ENCODE measurements at regions not wholly inside any gene's neighbourhood (a gene's known extent, or its start where the extent isn't known, plus 50 kb on each side); places are given as distances from the start of the nearest gene placed in this dataset.

- no peak overlapping the region for H3K4me3 Mint-ChIP-seq
- no peaks in the 10 kb centered on the region for H3K36me3 Mint-ChIP-seq
- DNase-seq, result no peak
- H3K4me1 Mint-ChIP-seq, result no peaks in the 10 kb centered on the region
- H3K27me3 Mint-ChIP-seq, result peaks cover 28% of the 10 kb centered on the region
- CTCF ChIA-PET, result no interaction called here
- H3K27ac Mint-ChIP-seq, result no peak overlapping the region
- no peaks in the 10 kb centered on the region for H3K9me3 Mint-ChIP-seq
Measured at GRCh38 chr15:69939513-69940440, 157.9 kb downstream of the TLE3 start.

- Mint-ChIP-seq H3K27ac (no peak overlapping the region), H3K9me3 (no peaks in the 10 kb centered on the region), H3K4me3 (no peak overlapping the region), H3K4me1 (no peaks in the 10 kb centered on the region), H3K27me3 (peaks cover 19% of the 10 kb centered on the region), H3K36me3 (no peaks in the 10 kb centered on the region)
- DNase-seq, result no peak
- CTCF ChIA-PET, result no interaction called here
Measured at GRCh38 chr15:69940441-69941300, 157.0 kb downstream of the TLE3 start.

GRCh38 chr15:69941301-69941605, 156.5 kb downstream of the TLE3 start:
- H3K36me3 Mint-ChIP-seq, result no peaks in the 10 kb centered on the region
- CTCF ChIA-PET, result no interaction called here
- no peak for DNase-seq

GRCh38 chr15:69941706-69942495, 155.8 kb downstream of the TLE3 start:
- H3K4me3 Mint-ChIP-seq, result no peak overlapping the region
- no peaks in the 10 kb centered on the region for H3K36me3 Mint-ChIP-seq
- no peaks in the 10 kb centered on the region for H3K4me1 Mint-ChIP-seq
- DNase-seq, result no peak
- no peaks in the 10 kb centered on the region for H3K9me3 Mint-ChIP-seq
- no peak overlapping the region for H3K27ac Mint-ChIP-seq
- H3K27me3 Mint-ChIP-seq, result peaks cover 18% of the 10 kb centered on the region
- CTCF ChIA-PET, result no interaction called here

More at GRCh38 chr15:69941301-69941605, 156.5 kb downstream of the TLE3 start:
- no peak overlapping the region for H3K4me3 Mint-ChIP-seq
- peaks cover 18% of the 10 kb centered on the region for H3K27me3 Mint-ChIP-seq
- no peaks in the 10 kb centered on the region for H3K9me3 Mint-ChIP-seq
- H3K4me1 Mint-ChIP-seq, result no peaks in the 10 kb centered on the region
- no peak overlapping the region for H3K27ac Mint-ChIP-seq

GRCh38 chr15:69943637-69944036, 154.1 kb downstream of the TLE3 start:
- Mint-ChIP-seq H3K36me3 (no peaks in the 10 kb centered on the region), H3K27ac (no peak overlapping the region), H3K4me3 (no peak overlapping the region), H3K27me3 (peaks cover 18% of the 10 kb centered on the region), H3K9me3 (no peaks in the 10 kb centered on the region), H3K4me1 (no peaks in the 10 kb centered on the region)
- CTCF ChIA-PET, result no interaction called here
- DNase-seq, result no peak

- peaks cover 11% of the 10 kb centered on the region for H3K27me3 Mint-ChIP-seq
- no peaks in the 10 kb centered on the region for H3K9me3 Mint-ChIP-seq
- no peaks in the 10 kb centered on the region for H3K36me3 Mint-ChIP-seq
- no peak overlapping the region for H3K4me3 Mint-ChIP-seq
- no peak overlapping the region for H3K27ac Mint-ChIP-seq
- CTCF ChIA-PET, result no interaction called here
- DNase-seq, result no peak
- no peaks in the 10 kb centered on the region for H3K4me1 Mint-ChIP-seq
Measured at GRCh38 chr15:69945729-69946128, 152.0 kb downstream of the TLE3 start.

- Mint-ChIP-seq H3K36me3 (no peaks in the 10 kb centered on the region), H3K9me3 (no peaks in the 10 kb centered on the region), H3K27ac (no peak overlapping the region), H3K4me1 (no peaks in the 10 kb centered on the region), H3K4me3 (no peak overlapping the region), H3K27me3 (peaks cover 11% of the 10 kb centered on the region)
- DNase-seq, result no peak
- CTCF ChIA-PET, result no interaction called here
Measured at GRCh38 chr15:69946870-69947269, 150.8 kb downstream of the TLE3 start.

- peaks cover 14% of the 10 kb centered on the region for H3K27me3 Mint-ChIP-seq
- no peak overlapping the region for H3K27ac Mint-ChIP-seq
- H3K9me3 Mint-ChIP-seq, result no peaks in the 10 kb centered on the region
- no peak overlapping the region for H3K4me3 Mint-ChIP-seq
- H3K36me3 Mint-ChIP-seq, result no peaks in the 10 kb centered on the region
- CTCF ChIA-PET, result no interaction called here
- no peak for DNase-seq
- H3K4me1 Mint-ChIP-seq, result no peaks in the 10 kb centered on the region
Measured at GRCh38 chr15:69947394-69947793, 150.3 kb downstream of the TLE3 start.

- peaks cover 10% of the 10 kb centered on the region for H3K27me3 Mint-ChIP-seq
- no peaks in the 10 kb centered on the region for H3K9me3 Mint-ChIP-seq
- H3K27ac Mint-ChIP-seq, result no peak overlapping the region
- CTCF ChIA-PET, result no interaction called here
- no peaks in the 10 kb centered on the region for H3K36me3 Mint-ChIP-seq
- no peak overlapping the region for H3K4me3 Mint-ChIP-seq
- no peak for DNase-seq
- H3K4me1 Mint-ChIP-seq, result no peaks in the 10 kb centered on the region
Measured at GRCh38 chr15:69949485-69949884, 148.2 kb downstream of the TLE3 start.

- Mint-ChIP-seq H3K27me3 (peaks cover 19% of the 10 kb centered on the region), H3K4me1 (no peaks in the 10 kb centered on the region)
- CTCF ChIA-PET, result no interaction called here
Measured at GRCh38 chr15:69951256-69951897, 146.3 kb downstream of the TLE3 start.

GRCh38 chr15:69951898-69952555, 145.7 kb downstream of the TLE3 start:
- H3K36me3 Mint-ChIP-seq, result no peaks in the 10 kb centered on the region
- CTCF ChIA-PET, result no interaction called here
- H3K4me1 Mint-ChIP-seq, result no peaks in the 10 kb centered on the region
- peaks cover 22% of the 10 kb centered on the region for H3K27me3 Mint-ChIP-seq
- H3K27ac Mint-ChIP-seq, result no peak overlapping the region
- no peak overlapping the region for H3K4me3 Mint-ChIP-seq
- no peak for DNase-seq
- no peaks in the 10 kb centered on the region for H3K9me3 Mint-ChIP-seq

More at GRCh38 chr15:69951256-69951897, 146.3 kb downstream of the TLE3 start:
- Mint-ChIP-seq H3K27ac (no peak overlapping the region), H3K36me3 (no peaks in the 10 kb centered on the region), H3K9me3 (no peaks in the 10 kb centered on the region), H3K4me3 (no peak overlapping the region)
- no peak for DNase-seq

- DNase-seq, result no peak
- H3K4me3 Mint-ChIP-seq, result no peak overlapping the region
- no peaks in the 10 kb centered on the region for H3K36me3 Mint-ChIP-seq
- no peak overlapping the region for H3K27ac Mint-ChIP-seq
- H3K9me3 Mint-ChIP-seq, result no peaks in the 10 kb centered on the region
- no peaks in the 10 kb centered on the region for H3K4me1 Mint-ChIP-seq
- CTCF ChIA-PET, result no interaction called here
- H3K27me3 Mint-ChIP-seq, result peaks cover 22% of the 10 kb centered on the region
Measured at GRCh38 chr15:69953051-69953450, 144.7 kb downstream of the TLE3 start.

GRCh38 chr15:69953816-69954215, 143.9 kb downstream of the TLE3 start:
- Mint-ChIP-seq H3K36me3 (no peaks in the 10 kb centered on the region), H3K4me3 (no peak overlapping the region), H3K27ac (no peak overlapping the region), H3K4me1 (no peaks in the 10 kb centered on the region), H3K9me3 (no peaks in the 10 kb centered on the region), H3K27me3 (peaks cover 22% of the 10 kb centered on the region)
- CTCF ChIA-PET, result no interaction called here
- DNase-seq, result no peak
